WERI-Rb-1 (cell line): ENCODE measurements at regions not wholly inside any gene's neighbourhood (a gene's known extent, or its start where the extent isn't known, plus 50 kb on each side); places are given as distances from the start of the nearest gene placed in this dataset.

ENCODE experiments used
- DNase-seq: peaks from one replicate; pipeline ENCODE4 v3.0.0-alpha.2; 2020
- H3K27ac ChIP-seq: fragments of 250-450 bp; sonication (Bioruptor Pico); 2 replicates; pipeline ENCODE4 v1.5.1; 2020; ENCODE audit warnings: mild to moderate bottlenecking, moderate library complexity
- H3K27me3 ChIP-seq: fragments of 250-450 bp; sonication (Bioruptor Pico); 2 replicates; pipeline ENCODE4 v1.5.1; 2021; ENCODE audit warnings: mild to moderate bottlenecking, low read depth, moderate library complexity; ENCODE audit not compliant: insufficient read depth, severe bottlenecking
- H3K36me3 ChIP-seq: fragments of 250-450 bp; sonication (Bioruptor Pico); 2 replicates; pipeline ENCODE4 v1.5.1; 2020; ENCODE audit warnings: mild to moderate bottlenecking, moderate library complexity
- H3K4me3 ChIP-seq: 2 replicates; pipeline ENCODE4 v1.5.1; 2011; ENCODE audit warnings: low read depth, mild to moderate bottlenecking, control low read depth, low read length
- H3K9me3 ChIP-seq: fragments of 250-450 bp; sonication (Bioruptor Pico); 2 replicates; pipeline ENCODE4 v1.5.1; 2021; ENCODE audit warnings: mild to moderate bottlenecking, moderate library complexity; ENCODE audit not compliant: severe bottlenecking
- TF ChIP-seq, protein P1 (sequence below): IDR thresholded peaks from 2 replicates; pipeline ENCODE4 v1.5.1; 2011; ENCODE audit warnings: low read depth, mild to moderate bottlenecking, control low read depth, inconsistent platforms, low read length

DNA sequence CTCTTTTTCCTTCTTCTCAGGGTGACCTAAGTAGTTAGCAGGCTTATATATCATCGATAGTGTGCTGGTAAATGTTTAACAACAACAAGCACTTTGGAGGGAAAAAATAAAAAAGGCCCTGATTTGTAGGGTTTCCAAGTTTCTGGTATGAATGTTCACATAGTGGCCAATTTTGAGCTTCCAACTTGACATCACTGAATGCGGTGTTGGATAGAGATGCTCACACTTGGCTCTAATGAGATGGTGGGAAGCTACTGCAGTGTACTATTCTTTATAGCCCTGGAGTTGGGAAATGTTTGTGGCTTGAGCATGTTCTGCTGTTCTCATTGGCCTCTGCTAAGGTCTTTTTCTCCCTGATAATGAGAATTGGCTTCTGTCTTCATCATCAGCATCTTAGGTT, 875.3 kb downstream of the PCDH7 start:
- no peak overlapping the region for H3K27ac ChIP-seq
- no peaks in the 10 kb centered on the region for H3K27me3 ChIP-seq
- H3K36me3 ChIP-seq: no peaks in the 10 kb centered on the region
- no peaks in the 10 kb centered on the region for H3K9me3 ChIP-seq
- TF ChIP-seq, protein P1, sequence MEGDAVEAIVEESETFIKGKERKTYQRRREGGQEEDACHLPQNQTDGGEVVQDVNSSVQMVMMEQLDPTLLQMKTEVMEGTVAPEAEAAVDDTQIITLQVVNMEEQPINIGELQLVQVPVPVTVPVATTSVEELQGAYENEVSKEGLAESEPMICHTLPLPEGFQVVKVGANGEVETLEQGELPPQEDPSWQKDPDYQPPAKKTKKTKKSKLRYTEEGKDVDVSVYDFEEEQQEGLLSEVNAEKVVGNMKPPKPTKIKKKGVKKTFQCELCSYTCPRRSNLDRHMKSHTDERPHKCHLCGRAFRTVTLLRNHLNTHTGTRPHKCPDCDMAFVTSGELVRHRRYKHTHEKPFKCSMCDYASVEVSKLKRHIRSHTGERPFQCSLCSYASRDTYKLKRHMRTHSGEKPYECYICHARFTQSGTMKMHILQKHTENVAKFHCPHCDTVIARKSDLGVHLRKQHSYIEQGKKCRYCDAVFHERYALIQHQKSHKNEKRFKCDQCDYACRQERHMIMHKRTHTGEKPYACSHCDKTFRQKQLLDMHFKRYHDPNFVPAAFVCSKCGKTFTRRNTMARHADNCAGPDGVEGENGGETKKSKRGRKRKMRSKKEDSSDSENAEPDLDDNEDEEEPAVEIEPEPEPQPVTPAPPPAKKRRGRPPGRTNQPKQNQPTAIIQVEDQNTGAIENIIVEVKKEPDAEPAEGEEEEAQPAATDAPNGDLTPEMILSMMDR: no peak
- DNase-seq: no peak
- no peak overlapping the region for H3K4me3 ChIP-seq

DNA sequence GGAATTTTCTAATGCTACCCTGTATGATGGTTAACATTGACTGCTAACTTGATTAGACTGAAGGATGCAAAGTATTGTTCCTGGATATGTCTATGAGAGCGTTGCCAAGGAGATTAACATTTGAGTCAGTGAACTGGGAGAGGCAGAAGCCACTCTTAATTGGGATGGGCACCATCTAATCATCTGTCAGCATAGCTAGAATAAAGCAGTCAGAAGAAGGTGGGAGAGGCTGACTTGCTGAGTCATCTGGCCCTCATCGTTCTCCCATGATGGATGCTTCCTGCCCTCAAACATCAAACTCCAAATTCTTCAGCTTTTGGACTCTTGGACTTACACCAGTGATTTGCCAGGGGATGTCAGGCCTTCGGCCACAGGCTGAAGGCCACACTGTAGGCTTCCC, 878.5 kb downstream of the PCDH7 start:
- H3K4me3 ChIP-seq: no peak overlapping the region
- H3K36me3 ChIP-seq: no peaks in the 10 kb centered on the region
- H3K9me3 ChIP-seq: no peaks in the 10 kb centered on the region
- H3K27me3 ChIP-seq: no peaks in the 10 kb centered on the region
- no peak for DNase-seq
- TF ChIP-seq, protein P1: no peak
- no peak overlapping the region for H3K27ac ChIP-seq

DNA sequence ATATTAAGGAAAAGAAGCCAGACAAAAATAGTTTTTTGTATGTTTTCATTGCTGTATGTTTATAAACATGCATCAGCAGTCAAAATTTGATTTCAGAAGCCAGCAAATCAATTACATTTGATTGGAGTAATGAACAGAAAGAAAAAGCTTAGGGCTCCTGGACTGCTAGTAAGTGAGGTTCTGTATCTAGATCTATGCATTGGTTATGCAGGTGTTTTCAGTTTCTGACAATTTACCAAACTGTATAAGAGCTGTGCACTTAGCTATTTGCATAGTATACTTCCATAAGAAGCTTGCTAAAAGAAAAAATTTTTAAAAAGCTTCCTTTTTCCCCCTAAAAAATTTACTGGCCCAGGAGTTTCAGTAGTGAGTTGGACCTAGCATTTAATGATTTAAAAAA, 881.6 kb downstream of the PCDH7 start:
- no peaks in the 10 kb centered on the region for H3K9me3 ChIP-seq
- no peaks in the 10 kb centered on the region for H3K36me3 ChIP-seq
- DNase-seq: no peak
- TF ChIP-seq, protein P1: no peak
- H3K27ac ChIP-seq: no peak overlapping the region
- no peak overlapping the region for H3K4me3 ChIP-seq
- H3K27me3 ChIP-seq: no peaks in the 10 kb centered on the region

DNA sequence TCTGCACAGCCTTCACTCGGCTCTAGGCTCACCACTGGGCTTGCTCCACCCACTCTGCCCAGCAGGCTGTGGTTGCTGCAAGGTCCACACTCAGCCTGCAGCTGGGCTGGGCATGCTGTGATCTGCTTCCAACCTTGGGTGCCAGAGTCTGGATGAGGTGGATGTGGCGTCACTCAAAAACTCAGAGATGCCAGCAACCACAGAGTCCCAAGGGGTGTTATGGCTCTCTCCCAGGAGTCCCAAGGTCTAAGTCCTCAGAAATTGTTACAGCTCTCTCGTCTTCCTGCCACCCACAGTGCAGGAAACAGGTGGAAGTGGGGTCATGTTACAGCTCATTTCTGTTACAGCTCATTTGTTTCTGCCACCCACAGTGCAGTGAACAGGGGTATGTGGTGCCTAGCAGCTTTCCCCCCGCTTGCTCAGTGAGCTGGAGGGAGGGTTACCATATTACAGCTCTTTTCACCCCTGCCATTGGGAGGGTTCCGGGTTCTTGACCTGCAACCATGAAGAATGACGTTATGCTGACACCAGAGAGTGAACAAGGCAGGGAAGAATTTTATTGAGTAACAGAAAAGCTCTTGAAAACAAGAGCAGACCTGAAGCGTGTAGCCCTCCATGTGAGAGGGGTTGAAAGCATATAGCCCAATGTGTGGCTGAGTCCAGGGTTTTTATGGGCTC, 893.9 kb downstream of the PCDH7 start:
- Histone ChIP-seq H3K27me3 (no peaks in the 10 kb centered on the region), H3K36me3 (no peaks in the 10 kb centered on the region), H3K27ac (no peak overlapping the region), H3K4me3 (no peak overlapping the region), H3K9me3 (peaks cover 3% of the 10 kb centered on the region)
- no peak for DNase-seq
- TF ChIP-seq, protein P1: no peak

DNA sequence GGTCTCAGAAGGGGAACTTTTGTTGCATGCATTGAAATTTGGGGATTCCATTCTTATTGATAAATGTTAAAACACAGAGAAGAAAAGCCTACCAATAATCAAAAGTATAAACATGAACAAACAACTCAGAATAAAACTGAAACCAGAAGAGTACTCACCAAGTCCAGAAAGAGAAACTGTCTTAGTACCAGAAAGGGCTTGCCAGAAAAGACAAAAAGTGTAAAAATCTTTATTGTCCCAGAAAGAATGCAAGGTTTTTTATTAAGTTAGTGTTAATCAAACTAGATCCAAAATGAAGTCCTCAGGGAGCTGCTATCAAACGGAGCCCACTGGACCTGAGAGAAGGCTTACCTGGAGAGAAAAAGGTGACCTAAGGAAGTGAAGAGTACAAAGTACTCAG, 897.5 kb downstream of the PCDH7 start:
- no peak overlapping the region for H3K27ac ChIP-seq
- no peak for DNase-seq
- H3K4me3 ChIP-seq: no peak overlapping the region
- peaks cover 3% of the 10 kb centered on the region for H3K9me3 ChIP-seq
- TF ChIP-seq, protein P1: no peak
- H3K36me3 ChIP-seq: no peaks in the 10 kb centered on the region
- no peaks in the 10 kb centered on the region for H3K27me3 ChIP-seq

DNA sequence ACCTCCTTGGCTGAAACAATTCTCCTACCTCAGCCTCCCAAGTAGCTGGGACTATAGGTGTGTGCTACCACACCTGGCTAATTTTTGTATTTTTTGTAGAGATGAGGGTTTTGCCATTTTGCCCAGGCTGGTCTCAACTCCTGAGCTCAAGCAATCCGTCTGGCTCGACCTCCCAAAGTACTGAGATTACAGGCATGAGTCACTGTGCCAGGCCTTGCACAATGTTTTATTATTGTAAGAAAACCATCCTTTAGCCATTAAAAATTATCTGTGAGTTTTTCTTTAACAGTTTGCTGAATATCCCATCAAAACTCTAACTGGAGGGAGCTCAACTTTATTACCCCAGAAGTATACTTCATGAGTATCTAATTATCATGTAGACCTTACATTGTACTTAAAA, 900.3 kb downstream of the PCDH7 start:
- Histone ChIP-seq H3K4me3 (no peak overlapping the region), H3K27me3 (no peaks in the 10 kb centered on the region), H3K36me3 (no peaks in the 10 kb centered on the region), H3K9me3 (no peaks in the 10 kb centered on the region), H3K27ac (no peak overlapping the region)
- no peak for DNase-seq
- TF ChIP-seq, protein P1: no peak
